BJ (cell line): ENCODE measurements at regions not wholly inside any gene's neighbourhood (a gene's known extent, or its start where the extent isn't known, plus 50 kb on each side); places are given as distances from the start of the nearest gene placed in this dataset.

ENCODE experiments used
- CTCF ChIA-PET: fragments of 350-600 bp; formaldehyde crosslinking; extraction: SDS; loops from one replicate; lab custom pipeline; 2021; ENCODE audit warnings: antibody characterized with exemption, inconsistent platforms; lab: Yijun Ruan, JAX
- POLR2A ChIA-PET: fragments of 300-600 bp; sonication (Branson Sonifier 250); formaldehyde crosslinking; extraction: SDS; loops from one replicate; lab custom pipeline; 2021; ENCODE audit warnings: antibody characterized with exemption; lab: Charles Lee
- DNase-seq: peaks from one replicate; pipeline ENCODE4 v3.0.0-alpha.2; 2011; ENCODE audit warnings: low read depth
- H3K27me3 ChIP-seq: 2 replicates; pipeline ENCODE4 v1.6.0; 2011; ENCODE audit warnings: low read length; ENCODE audit not compliant: control insufficient read depth, insufficient read depth
- H3K36me3 ChIP-seq: 2 replicates; pipeline ENCODE4 v1.5.1; 2011; ENCODE audit warnings: low read length; ENCODE audit not compliant: control insufficient read depth, insufficient read depth
- H3K4me3 ChIP-seq: 2 replicates; pipeline ENCODE4 v1.5.1; 2011; ENCODE audit warnings: low read depth, mild to moderate bottlenecking, control low read depth, low read length
- CTCF ChIP-seq: IDR thresholded peaks from 2 replicates; pipeline ENCODE4 v1.5.1; 2011; ENCODE audit warnings: low read depth, mild to moderate bottlenecking, control low read depth, inconsistent platforms, low read length, moderate library complexity; ENCODE audit not compliant: insufficient read depth

- H3K36me3 ChIP-seq = no peaks in the 10 kb centered on the region
- no peak for DNase-seq
- CTCF ChIA-PET = no interaction called here
- peaks cover 1% of the 10 kb centered on the region; the same call in 1 of the 2 replicates for H3K27me3 ChIP-seq
- POLR2A ChIA-PET = no interaction called here
- H3K4me3 ChIP-seq = no peak overlapping the region
- no peak for TF ChIP-seq CTCF
Observed at GRCh38 chr16:50422926-50423325, 54.1 kb upstream of the BRD7 start.

GRCh38 chr16:50419116-50419515, 50.3 kb upstream of the BRD7 start:
- H3K27me3 ChIP-seq = peaks cover 1% of the 10 kb centered on the region
- ChIA-PET POLR2A (no interaction called here), CTCF (interaction anchor here (0.7 kb wide), 1 partner anchor 176 kb away, joined by 4 read pairs; no protein-coding TSS in a partner anchor)
- no peak for DNase-seq
- TF ChIP-seq CTCF = no peak
- H3K36me3 ChIP-seq = no peaks in the 10 kb centered on the region
- H3K4me3 ChIP-seq = no peak overlapping the region
